Stimulated activated CD8-positive, alpha-beta memory T cell treated with anti-CD3 and anti-CD28 coated beads, Interleukin-7, amount 100 ng/mL, for 24 hours (primary cell): ENCODE measurements at regions not wholly inside any gene's neighbourhood (a gene's known extent, or its start where the extent isn't known, plus 50 kb on each side); places are given as distances from the start of the nearest gene placed in this dataset.

Experiments
- DNase-seq: peaks from one replicate; pipeline ENCODE4 v3.0.0-alpha.2; 2020; ENCODE audit warnings: low read depth

DNA sequence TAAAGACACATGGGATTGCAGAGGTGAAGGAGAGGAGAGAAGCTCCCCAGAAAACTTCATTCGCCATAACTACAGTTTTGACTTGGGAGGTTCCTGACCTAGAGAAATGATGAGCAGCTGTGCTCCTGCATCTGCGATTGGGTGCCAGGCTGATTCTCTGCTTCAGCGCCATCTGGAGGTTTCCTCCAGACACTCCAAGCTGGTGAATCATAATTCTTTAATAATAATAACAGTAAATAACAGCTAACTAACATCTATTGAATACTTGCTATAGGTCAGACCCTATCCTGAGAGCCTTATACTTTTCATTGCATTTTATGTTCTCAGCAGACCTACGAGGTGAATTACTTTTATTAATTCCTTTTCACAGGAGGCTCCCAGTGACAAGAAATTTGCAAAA lies 575.8 kb downstream of the TOX3 start:
- DNase-seq = no peak

GRCh38 chr16:51968749-51969148 lies 578.2 kb downstream of the TOX3 start:
- DNase-seq = no peak

- DNase-seq = no peak
These were observed 579.3 kb downstream of the TOX3 start for GRCh38 chr16:51967646-51968045.

GRCh38 chr16:51960931-51961330 lies 586.0 kb downstream of the TOX3 start:
- DNase-seq = no peak

DNA sequence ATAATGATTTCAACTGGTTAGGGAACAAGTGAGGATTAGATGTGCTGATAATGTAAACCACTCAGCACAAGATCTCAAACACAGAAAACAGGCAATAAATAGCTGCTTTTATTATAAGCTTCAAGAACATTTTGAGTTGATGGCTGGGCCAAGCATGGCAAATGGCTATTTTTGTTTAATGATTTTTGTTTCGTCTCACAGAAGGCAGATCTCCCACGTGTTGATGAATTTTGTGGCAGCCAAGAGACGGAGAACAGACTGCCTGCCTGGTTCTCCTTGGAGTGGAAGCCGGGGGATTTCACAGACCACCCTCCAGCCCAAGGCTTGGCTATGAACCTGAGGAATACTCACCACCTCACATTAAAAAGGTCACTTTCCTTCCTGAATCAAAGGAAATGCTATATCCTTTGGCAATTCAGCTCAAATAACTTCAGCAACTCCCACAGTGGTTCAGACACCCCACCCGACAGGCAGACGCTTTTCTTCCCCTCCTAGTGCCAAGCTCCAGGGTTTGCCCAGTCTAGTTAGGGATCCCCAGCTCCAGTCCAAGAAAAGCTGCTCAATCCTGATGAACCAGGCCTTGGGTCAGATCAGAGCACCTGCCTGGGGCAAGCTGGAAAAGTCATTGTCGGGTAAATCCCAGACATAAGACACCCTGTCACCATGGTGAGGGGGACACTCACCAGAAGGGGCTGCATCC lies 593.5 kb downstream of the TOX3 start:
- no peak for DNase-seq

- no peak for DNase-seq
These were observed 594.4 kb downstream of the TOX3 start for GRCh38 chr16:51952500-51952899.

GRCh38 chr16:51951668-51952298 lies 595.2 kb downstream of the TOX3 start:
- no peak for DNase-seq

DNA sequence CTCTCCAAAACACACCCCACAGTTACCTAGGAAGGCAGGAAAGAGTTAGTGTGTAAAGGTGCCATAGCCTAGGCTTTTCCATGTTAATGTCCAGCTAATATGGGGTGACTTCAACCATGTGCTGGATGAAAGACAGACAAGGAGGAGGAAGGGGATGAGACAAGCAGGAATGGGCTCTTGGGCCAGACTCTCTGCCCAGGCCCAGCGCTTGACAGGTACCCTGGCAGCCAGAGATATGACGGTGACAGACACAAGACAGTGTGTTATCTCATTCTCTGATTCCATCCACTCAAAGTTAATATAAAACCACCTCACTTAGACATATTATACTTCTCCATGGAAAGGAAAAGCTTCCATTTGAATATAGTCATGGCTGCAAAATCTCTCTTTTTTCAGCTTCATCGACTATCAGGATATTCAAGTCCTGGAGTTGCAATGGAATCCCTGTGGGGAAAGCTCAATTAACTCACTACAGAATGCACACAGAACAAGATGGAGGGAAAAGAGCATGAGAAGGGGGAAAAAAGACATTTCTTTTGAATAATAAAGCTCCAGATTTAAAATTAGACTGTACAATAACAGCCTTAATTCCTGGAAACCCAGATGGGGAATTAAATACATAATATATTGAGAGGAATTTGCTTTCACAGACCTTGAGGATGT lies 596.7 kb downstream of the TOX3 start:
- no peak for DNase-seq

GRCh38 chr16:51949282-51949681 lies 597.7 kb downstream of the TOX3 start:
- DNase-seq = no peak

DNA sequence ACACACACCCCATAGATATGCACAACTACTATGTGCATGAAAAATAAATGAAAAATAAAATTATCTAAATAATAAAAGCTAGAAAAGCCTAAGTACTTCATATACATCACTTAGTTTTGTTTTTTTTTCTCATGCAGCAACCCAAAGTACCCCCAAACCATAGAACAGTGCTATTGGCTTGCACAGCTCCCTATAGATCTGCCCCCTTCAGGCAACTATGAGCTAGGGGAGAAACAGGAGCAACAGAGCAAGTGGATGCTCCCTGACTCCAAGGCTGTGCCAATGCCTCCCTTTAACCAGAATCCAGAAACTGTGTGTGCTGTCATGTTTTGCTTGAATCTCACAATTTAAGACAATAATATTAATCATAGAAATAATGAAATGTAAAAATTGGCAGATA lies 605.5 kb downstream of the TOX3 start:
- no peak for DNase-seq

- DNase-seq = no peak
These were observed 606.8 kb downstream of the TOX3 start for GRCh38 chr16:51940183-51940582.

GRCh38 chr16:51939378-51939871 lies 607.5 kb downstream of the TOX3 start:
- DNase-seq = no peak

DNA sequence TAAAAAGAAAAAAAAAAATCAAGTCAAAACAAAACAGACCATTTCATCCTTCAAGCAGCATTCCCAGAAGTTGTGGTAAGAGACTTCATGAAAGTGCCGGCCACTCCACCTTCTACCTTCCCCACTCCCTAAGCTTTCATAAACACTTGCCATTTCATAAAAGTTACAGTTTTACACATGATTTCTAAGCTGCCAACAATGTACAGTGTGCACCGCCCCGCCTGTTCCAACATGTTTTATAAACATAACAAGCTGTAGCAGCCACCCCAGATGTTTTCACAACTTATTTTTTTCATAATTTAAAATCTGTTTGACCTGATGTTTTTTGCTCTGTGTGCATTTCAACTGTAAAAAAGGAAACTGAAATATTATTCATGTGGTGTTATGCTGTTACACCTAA lies 608.1 kb downstream of the TOX3 start:
- DNase-seq = no peak

GRCh38 chr16:51937771-51938170 lies 609.2 kb downstream of the TOX3 start:
- no peak for DNase-seq

DNA sequence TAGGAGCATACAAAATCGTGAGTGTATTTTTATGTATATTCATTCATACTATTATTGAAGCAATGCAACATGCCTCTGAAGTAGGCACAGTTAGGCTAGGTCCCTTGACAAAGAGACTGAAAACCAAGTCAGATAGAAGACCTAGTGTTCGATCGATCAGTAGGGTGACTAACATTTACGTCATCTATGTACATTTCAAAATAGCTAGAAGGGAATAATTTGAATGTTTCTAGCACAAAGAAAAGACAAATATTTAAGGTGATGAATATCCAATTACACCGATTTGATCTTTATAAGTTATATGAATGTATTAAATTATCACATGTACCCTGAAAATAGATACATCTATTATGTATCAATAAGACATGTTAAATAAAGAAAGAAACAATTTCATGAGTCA lies 610.1 kb downstream of the TOX3 start:
- no peak for DNase-seq

DNA sequence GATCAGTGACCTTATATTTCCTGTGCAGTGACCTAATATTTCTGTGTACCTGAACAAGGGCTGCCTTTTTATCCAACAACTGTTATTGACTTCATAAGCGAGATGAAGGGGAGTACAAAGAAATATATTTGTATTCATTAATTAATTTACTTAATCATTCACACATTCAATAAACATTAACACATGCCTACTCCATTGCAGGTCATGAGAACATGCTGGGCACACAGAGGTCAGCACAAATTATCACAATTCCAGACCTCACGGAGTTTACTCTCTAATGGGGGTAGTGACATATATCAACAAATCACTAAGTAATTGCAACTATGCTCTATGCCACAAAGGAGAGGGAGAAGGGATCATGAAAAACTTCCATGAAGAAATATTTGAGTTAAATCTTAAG lies 614.6 kb downstream of the TOX3 start:
- DNase-seq = no peak

DNA sequence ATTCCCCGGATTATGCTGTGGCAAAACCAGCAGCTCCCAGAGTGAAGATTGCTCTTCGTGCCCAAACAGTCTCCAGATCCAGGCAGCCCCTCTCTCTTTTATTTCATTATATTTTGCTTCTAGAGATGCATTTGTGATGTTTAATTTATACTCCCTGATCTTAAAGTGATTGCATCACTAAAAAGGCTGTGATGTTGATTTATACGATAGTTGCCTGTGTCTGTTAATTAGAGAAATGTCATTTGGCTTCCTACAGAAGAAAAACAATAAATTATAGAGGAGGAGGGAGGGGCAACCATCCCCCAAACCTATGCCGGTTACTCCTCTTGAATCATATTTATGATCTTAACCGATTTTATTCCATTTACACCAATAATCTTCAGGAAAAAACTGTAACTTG lies 615.3 kb downstream of the TOX3 start:
- no peak for DNase-seq

GRCh38 chr16:51924744-51925143 lies 622.2 kb downstream of the TOX3 start:
- no peak for DNase-seq

GRCh38 chr16:51922476-51922875 lies 624.5 kb downstream of the TOX3 start:
- DNase-seq = no peak

GRCh38 chr16:51919736-51920135 lies 627.2 kb downstream of the TOX3 start:
- DNase-seq = no peak

GRCh38 chr16:51916814-51917213 lies 630.1 kb downstream of the TOX3 start:
- DNase-seq = no peak

DNA sequence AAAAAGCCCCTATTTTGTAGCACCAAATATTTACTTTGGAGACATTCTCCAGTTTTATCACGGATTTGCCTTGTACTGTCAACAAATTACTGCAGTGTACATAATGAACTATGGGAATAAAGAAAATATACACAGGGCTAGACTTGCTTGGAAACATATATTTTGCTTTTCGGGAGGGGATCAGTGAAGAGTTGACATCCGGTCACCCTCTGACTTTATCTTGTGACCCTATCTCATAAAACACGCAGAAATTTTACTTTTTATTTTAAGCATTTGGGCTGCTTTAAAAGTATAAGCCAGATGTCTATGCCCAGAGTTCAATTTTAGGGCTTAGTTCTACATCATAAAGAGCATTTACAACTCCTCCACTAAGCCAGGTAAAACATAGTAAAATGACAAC lies 630.7 kb downstream of the TOX3 start:
- DNase-seq = no peak

GRCh38 chr16:51907680-51908079 lies 639.3 kb downstream of the TOX3 start:
- DNase-seq = no peak
